ENCODE measurements at regions not wholly inside any gene's neighbourhood (a gene's known extent, or its start where the extent isn't known, plus 50 kb on each side); places are given as distances from the start of the nearest gene placed in this dataset.
A peak's percentile ranks its signal among the peaks of the same experiment; 100 is the strongest.

GRCh38 chr1:34306568-34306967 lies 129.9 kb downstream of the C1orf94 start:
- Histone ChIP-seq H3K27ac (no peak overlapping the region), H3K4me1 (no peaks in the 10 kb centered on the region), H3K36me3 (no peaks in the 10 kb centered on the region), H3K4me3 (no peak overlapping the region), H3K9me3 (peaks cover 0 to 5% (median 0%) of the 10 kb centered on the region in 4 donors), H3K27me3 (no peaks in the 10 kb centered on the region)
- no peak for TF ChIP-seq POLR2A (IDR thresholded peaks at IDR 0.05)
- TF ChIP-seq CTCF (IDR thresholded peaks at IDR 0.05), result no peak
- 54% methylated on average over 2 of the region's 2 CpGs for WGBS (ENCODE audit: insufficient coverage, low coverage, low lambda C conversion rate, missing lambda C conversion rate)
- DNase-seq (no peak), ATAC-seq (no peak)
- intact Hi-C loops (cut with DNase I), result no loop called here

GRCh38 chr1:34312359-34312758 lies 135.7 kb downstream of the C1orf94 start:
- TF ChIP-seq CTCF (IDR thresholded peaks at IDR 0.05) (no peak), POLR2A (IDR thresholded peaks at IDR 0.05) (no peak)
- WGBS (ENCODE audit: insufficient coverage, low coverage, low lambda C conversion rate, missing lambda C conversion rate), result 6% methylated on average over 1 of the region's 1 CpG
- intact Hi-C loops (cut with DNase I), result no loop called here
- Histone ChIP-seq H3K9me3 (no peaks in the 10 kb centered on the region), H3K4me3 (no peak overlapping the region), H3K36me3 (no peaks in the 10 kb centered on the region), H3K4me1 (peaks cover 0 to 11% (median 0%) of the 10 kb centered on the region in 4 donors), H3K27me3 (no peaks in the 10 kb centered on the region), H3K27ac (no peak overlapping the region)
- no peak for ATAC-seq
- DNase-seq, result no peak

GRCh38 chr1:34315974-34316373 lies 139.3 kb downstream of the C1orf94 start:
- no peak overlapping the region for H3K27ac ChIP-seq
- intact Hi-C loops (cut with DNase I), result no loop called here
- H3K4me1 ChIP-seq, result peaks cover 0 to 12% (median 0%) of the 10 kb centered on the region in 4 donors
- no peaks in the 10 kb centered on the region for H3K9me3 ChIP-seq
- 86% methylated on average over 1 of the region's 1 CpG for WGBS (ENCODE audit: insufficient coverage, low coverage, low lambda C conversion rate, missing lambda C conversion rate)
- TF ChIP-seq POLR2A (IDR thresholded peaks at IDR 0.05), result no peak
- ATAC-seq (no peak), DNase-seq (no peak)
- H3K27me3 ChIP-seq, result no peaks in the 10 kb centered on the region
- no peaks in the 10 kb centered on the region for H3K36me3 ChIP-seq
- H3K4me3 ChIP-seq, result no peak overlapping the region

GRCh38 chr1:34316773-34317172 lies 140.1 kb downstream of the C1orf94 start:
- no peaks in the 10 kb centered on the region for H3K9me3 ChIP-seq

GRCh38 chr1:34319218-34319617 lies 142.5 kb downstream of the C1orf94 start:
- DNase-seq (no peak), ATAC-seq (no peak)
- Histone ChIP-seq H3K9me3 (no peaks in the 10 kb centered on the region), H3K27ac (no peak overlapping the region), H3K27me3 (no peaks in the 10 kb centered on the region), H3K4me1 (peaks cover 0 to 12% (median 0%) of the 10 kb centered on the region in 4 donors), H3K36me3 (no peaks in the 10 kb centered on the region), H3K4me3 (no peak overlapping the region)
- intact Hi-C loops (cut with DNase I), result no loop called here
- WGBS (ENCODE audit: insufficient coverage, low coverage, low lambda C conversion rate, missing lambda C conversion rate), result 56% methylated on average over 4 of the region's 4 CpGs
- TF ChIP-seq CTCF (IDR thresholded peaks at IDR 0.05), result no peak
- TF ChIP-seq POLR2A (IDR thresholded peaks at IDR 0.05), result no peak

More at GRCh38 chr1:34316773-34317172, 140.1 kb downstream of the C1orf94 start:
- TF ChIP-seq CTCF (IDR thresholded peaks at IDR 0.05) (no peak), POLR2A (IDR thresholded peaks at IDR 0.05) (no peak)
- ATAC-seq, result peak; percentile 83 to 97 (median 90)
- DNase-seq, result no peak
- intact Hi-C loops (cut with DNase I), result no loop called here
- Histone ChIP-seq H3K4me1 (peaks cover 0 to 12% (median 0%) of the 10 kb centered on the region in 4 donors), H3K36me3 (no peaks in the 10 kb centered on the region), H3K27me3 (no peaks in the 10 kb centered on the region), H3K4me3 (no peak overlapping the region), H3K27ac (peak overlapping the region in 1 of 3 donors; percentile 2)

Measured in right lobe of liver (tissue), 6 donors.